Fibroblast of villous mesenchyme (primary cell): ENCODE measurements at regions not wholly inside any gene's neighbourhood (a gene's known extent, or its start where the extent isn't known, plus 50 kb on each side); places are given as distances from the start of the nearest gene placed in this dataset.

Experiments
- DNase-seq: peaks from one replicate; pipeline ENCODE4 v3.0.0-alpha.2; 2010; ENCODE audit warnings: low read depth
- H3K4me3 ChIP-seq: 2 replicates; pipeline ENCODE4 v1.5.1; 2011; ENCODE audit warnings: low read depth, mild to moderate bottlenecking, low read length
- CTCF ChIP-seq: IDR thresholded peaks from 2 replicates; pipeline ENCODE4 v1.5.1; 2012; ENCODE audit warnings: low read depth, mild to moderate bottlenecking, low read length; ENCODE audit not compliant: insufficient read depth

GRCh38 chr14:76617440-76617839, 143.8 kb upstream of the VASH1 start:
- H3K4me3 ChIP-seq: no peak overlapping the region
- no peak for DNase-seq
- TF ChIP-seq CTCF: no peak

- no peak for TF ChIP-seq CTCF
- H3K4me3 ChIP-seq: no peak overlapping the region
- DNase-seq: no peak
Measured at GRCh38 chr14:76636602-76637001, 124.7 kb upstream of the VASH1 start.

- TF ChIP-seq CTCF: no peak
- H3K4me3 ChIP-seq: no peak overlapping the region
- no peak for DNase-seq
Measured at GRCh38 chr14:76638841-76639240, 122.4 kb upstream of the VASH1 start.

GRCh38 chr14:76639606-76640229, 121.5 kb upstream of the VASH1 start:
- no peak for DNase-seq
- no peak for TF ChIP-seq CTCF
- H3K4me3 ChIP-seq: no peak overlapping the region

- no peak overlapping the region for H3K4me3 ChIP-seq
- no peak for TF ChIP-seq CTCF
- no peak for DNase-seq
Measured at GRCh38 chr14:76640923-76641395, 120.3 kb upstream of the VASH1 start.

GRCh38 chr14:76641541-76641940, 119.7 kb upstream of the VASH1 start:
- TF ChIP-seq CTCF: no peak
- H3K4me3 ChIP-seq: no peak overlapping the region
- DNase-seq: no peak

GRCh38 chr14:76643887-76644286, 117.4 kb upstream of the VASH1 start:
- no peak for DNase-seq
- no peak for TF ChIP-seq CTCF
- H3K4me3 ChIP-seq: no peak overlapping the region
